Tibial artery (tissue), 4 donors: ENCODE measurements at regions not wholly inside any gene's neighbourhood (a gene's known extent, or its start where the extent isn't known, plus 50 kb on each side); places are given as distances from the start of the nearest gene placed in this dataset.

Experiments
- DNase-seq, 2 donors: peaks; one replicate each; pipeline ENCODE4 v3.0.0-alpha.2; 2019
- H3K27ac ChIP-seq, 2 donors: fragments of 200-600 bp; sonication (generic) in 1 of 2; 1 replicate in 1 of 2; 2 replicates in 1 of 2; pipeline ENCODE4 v1.5.1; 2018 to 2019; ENCODE audit warnings: mild to moderate bottlenecking in 1 of 2
- H3K27me3 ChIP-seq, 2 donors: fragments of 200-600 bp; sonication (generic) in 1 of 2; one replicate each; pipeline versions ENCODE4 v1.5.1 to v1.6.0; 2016 to 2019
- H3K36me3 ChIP-seq, 3 donors: fragments of 200-600 bp; sonication (generic) in 2 of 3; one replicate each; pipeline ENCODE4 v1.5.1; 2016 to 2019; ENCODE audit warnings: mild to moderate bottlenecking in 2 of 3
- H3K4me1 ChIP-seq, 4 donors: fragments of 200-600 bp; sonication (generic) in 2 of 4; 1 replicate in 3 of 4; 2 replicates in 1 of 4; pipeline ENCODE4 v1.5.1; 2016 to 2019
- H3K4me3 ChIP-seq, 2 donors: fragments of 200-600 bp; sonication (generic) in 1 of 2; 1 replicate in 1 of 2; 2 replicates in 1 of 2; pipeline ENCODE4 v1.5.1; 2018 to 2019; ENCODE audit warnings: mild to moderate bottlenecking in 2 of 2
- H3K9me3 ChIP-seq, 3 donors: fragments of 200-600 bp; sonication (generic) in 1 of 3; one replicate each; pipeline ENCODE4 v1.5.1; 2016 to 2019
- CTCF ChIP-seq, 2 experiments: fragments of 200-600 bp in 1 of 2; fragments of 450-650 bp in 1 of 2; IDR thresholded peaks; one replicate each; pipeline ENCODE4 v1.5.1; 2017 to 2019; ENCODE audit warnings: antibody characterized with exemption in 2 of 2, mild to moderate bottlenecking in 1 of 2, moderate library complexity in 1 of 2
- intact Hi-C: fragments of 100-400 bp; cut with DNase I; formaldehyde crosslinking; loops from one replicate; pipeline ENCODE4 v1.15.0; 2023; ENCODE audit warnings: low total_unique reads

GRCh38 chr2:6499691-6500090 lies 366.0 kb downstream of the CMPK2 start:
- Histone ChIP-seq H3K9me3 (no peaks in the 10 kb centered on the region), H3K27ac (no peak overlapping the region), H3K36me3 (no peaks in the 10 kb centered on the region), H3K4me1 (no peaks in the 10 kb centered on the region), H3K4me3 (no peak overlapping the region), H3K27me3 (no peaks in the 10 kb centered on the region)
- intact Hi-C loops: no loop called here
- no peak for TF ChIP-seq CTCF (IDR thresholded peaks at IDR 0.05)
- no peak for DNase-seq

GRCh38 chr2:6506361-6506794 lies 359.3 kb downstream of the CMPK2 start:
- H3K4me3 ChIP-seq: no peak overlapping the region
- no peaks in the 10 kb centered on the region for H3K4me1 ChIP-seq
- no peak for DNase-seq
- H3K36me3 ChIP-seq: no peaks in the 10 kb centered on the region
- H3K27me3 ChIP-seq: no peaks in the 10 kb centered on the region
- TF ChIP-seq CTCF (IDR thresholded peaks at IDR 0.05): no peak
- intact Hi-C loops: no loop called here
- H3K9me3 ChIP-seq: no peaks in the 10 kb centered on the region
- H3K27ac ChIP-seq: no peak overlapping the region

- no peaks in the 10 kb centered on the region for H3K4me1 ChIP-seq
- TF ChIP-seq CTCF (IDR thresholded peaks at IDR 0.05): no peak
- intact Hi-C loops: no loop called here
- no peaks in the 10 kb centered on the region for H3K9me3 ChIP-seq
- H3K27ac ChIP-seq: no peak overlapping the region
- no peak overlapping the region for H3K4me3 ChIP-seq
- no peak for DNase-seq
- no peaks in the 10 kb centered on the region for H3K27me3 ChIP-seq
- H3K36me3 ChIP-seq: no peaks in the 10 kb centered on the region
Measured at GRCh38 chr2:6506859-6507258, 358.8 kb downstream of the CMPK2 start.

GRCh38 chr2:6510532-6510931 lies 355.2 kb downstream of the CMPK2 start:
- TF ChIP-seq CTCF (IDR thresholded peaks at IDR 0.05): no peak
- intact Hi-C loops: no loop called here
- Histone ChIP-seq H3K4me3 (no peak overlapping the region), H3K36me3 (no peaks in the 10 kb centered on the region), H3K27me3 (no peaks in the 10 kb centered on the region), H3K9me3 (no peaks in the 10 kb centered on the region), H3K4me1 (no peaks in the 10 kb centered on the region), H3K27ac (no peak overlapping the region)
- no peak for DNase-seq

GRCh38 chr2:6512589-6512988 lies 353.1 kb downstream of the CMPK2 start:
- H3K4me1 ChIP-seq: no peaks in the 10 kb centered on the region
- no peak overlapping the region for H3K27ac ChIP-seq
- H3K4me3 ChIP-seq: no peak overlapping the region
- intact Hi-C loops: no loop called here
- TF ChIP-seq CTCF (IDR thresholded peaks at IDR 0.05): no peak
- H3K9me3 ChIP-seq: no peaks in the 10 kb centered on the region
- DNase-seq: no peak
- H3K27me3 ChIP-seq: no peaks in the 10 kb centered on the region
- no peaks in the 10 kb centered on the region for H3K36me3 ChIP-seq

- Histone ChIP-seq H3K27ac (no peak overlapping the region), H3K27me3 (no peaks in the 10 kb centered on the region), H3K36me3 (no peaks in the 10 kb centered on the region), H3K4me1 (no peaks in the 10 kb centered on the region), H3K4me3 (no peak overlapping the region), H3K9me3 (no peaks in the 10 kb centered on the region)
- TF ChIP-seq CTCF (IDR thresholded peaks at IDR 0.05): no peak
- intact Hi-C loops: no loop called here
- no peak for DNase-seq
Measured at GRCh38 chr2:6516674-6517073, 349.0 kb downstream of the CMPK2 start.
